Testis (tissue), 2 donors: ENCODE measurements at regions not wholly inside any gene's neighbourhood (a gene's known extent, or its start where the extent isn't known, plus 50 kb on each side); places are given as distances from the start of the nearest gene placed in this dataset.

Experiments used
- POLR2A ChIP-seq: fragments of 450-650 bp; IDR thresholded peaks from one replicate; pipeline ENCODE4 v1.6.1; 2017; ENCODE audit warnings: antibody characterized with exemption, mild to moderate bottlenecking, moderate library complexity
- TF ChIP-seq, protein P1 (sequence below), 3 experiments: fragments of 450-650 bp in 2 of 3; fragments of 200-600 bp in 1 of 3; sonication (generic) in 1 of 3; IDR thresholded peaks; one replicate each; pipeline ENCODE4 v1.5.1; 2016 to 2019; ENCODE audit warnings: antibody characterized with exemption in 3 of 3, mild to moderate bottlenecking in 2 of 3, moderate library complexity in 1 of 3

DNA sequence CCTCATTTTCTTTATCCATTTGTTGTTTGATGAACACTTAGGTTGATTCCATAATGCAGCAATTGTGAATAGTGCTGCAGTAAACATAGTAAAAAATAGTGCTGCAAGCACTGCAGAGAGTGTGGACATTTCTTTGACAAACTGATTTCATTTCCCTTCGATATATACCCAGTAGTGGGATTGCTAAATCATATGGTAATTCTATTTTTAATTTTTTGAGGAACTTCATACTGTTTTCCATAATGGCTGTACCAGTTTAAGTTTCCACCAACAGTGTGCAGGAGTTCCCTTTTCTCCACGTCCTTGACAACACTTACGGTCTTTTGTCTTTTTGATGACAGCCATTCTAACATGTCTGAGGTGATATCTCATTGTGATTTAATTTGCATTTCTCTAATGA, 138.2 kb upstream of the PLPPR1 start:
- TF ChIP-seq, protein P1, sequence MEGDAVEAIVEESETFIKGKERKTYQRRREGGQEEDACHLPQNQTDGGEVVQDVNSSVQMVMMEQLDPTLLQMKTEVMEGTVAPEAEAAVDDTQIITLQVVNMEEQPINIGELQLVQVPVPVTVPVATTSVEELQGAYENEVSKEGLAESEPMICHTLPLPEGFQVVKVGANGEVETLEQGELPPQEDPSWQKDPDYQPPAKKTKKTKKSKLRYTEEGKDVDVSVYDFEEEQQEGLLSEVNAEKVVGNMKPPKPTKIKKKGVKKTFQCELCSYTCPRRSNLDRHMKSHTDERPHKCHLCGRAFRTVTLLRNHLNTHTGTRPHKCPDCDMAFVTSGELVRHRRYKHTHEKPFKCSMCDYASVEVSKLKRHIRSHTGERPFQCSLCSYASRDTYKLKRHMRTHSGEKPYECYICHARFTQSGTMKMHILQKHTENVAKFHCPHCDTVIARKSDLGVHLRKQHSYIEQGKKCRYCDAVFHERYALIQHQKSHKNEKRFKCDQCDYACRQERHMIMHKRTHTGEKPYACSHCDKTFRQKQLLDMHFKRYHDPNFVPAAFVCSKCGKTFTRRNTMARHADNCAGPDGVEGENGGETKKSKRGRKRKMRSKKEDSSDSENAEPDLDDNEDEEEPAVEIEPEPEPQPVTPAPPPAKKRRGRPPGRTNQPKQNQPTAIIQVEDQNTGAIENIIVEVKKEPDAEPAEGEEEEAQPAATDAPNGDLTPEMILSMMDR (IDR thresholded peaks at IDR 0.05), result no peak
- no peak for TF ChIP-seq POLR2A
